CD1c-positive myeloid dendritic cell (primary cell): ENCODE measurements at regions not wholly inside any gene's neighbourhood (a gene's known extent, or its start where the extent isn't known, plus 50 kb on each side); places are given as distances from the start of the nearest gene placed in this dataset.
"Not testable (repeated sequence)": the region's sequence is repeated elsewhere in the genome, so short reads cannot be mapped to it uniquely, and the experiment has no call there.

Experiments used
- DNase-seq: peaks from one replicate; pipeline ENCODE4 v3.0.0-alpha.2; 2016; ENCODE audit errors: extremely low spot score

DNA sequence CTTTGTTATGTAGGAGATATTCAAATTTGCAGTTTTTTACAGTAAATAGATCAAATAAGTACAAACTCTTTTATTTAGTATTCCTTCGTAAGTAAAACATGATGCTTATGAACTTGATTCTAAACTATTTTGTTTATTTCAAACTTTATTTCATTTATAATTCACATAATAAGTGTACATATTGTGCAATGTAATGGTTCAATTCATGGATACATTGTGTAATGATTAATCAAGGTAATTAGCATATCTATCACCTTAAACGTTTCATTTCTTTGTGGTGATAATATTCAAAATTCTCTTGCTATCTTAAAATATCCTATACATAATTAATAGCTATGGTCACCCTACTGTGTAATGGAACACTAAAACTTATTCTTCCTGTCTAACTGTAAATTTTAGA, 525.9 kb upstream of the ZNF804A start:
- no peak for DNase-seq

GRCh38 chr2:184078496-184078895, 519.8 kb upstream of the ZNF804A start:
- DNase-seq: no peak

GRCh38 chr2:184091456-184091855, 506.9 kb upstream of the ZNF804A start:
- no peak for DNase-seq

DNA sequence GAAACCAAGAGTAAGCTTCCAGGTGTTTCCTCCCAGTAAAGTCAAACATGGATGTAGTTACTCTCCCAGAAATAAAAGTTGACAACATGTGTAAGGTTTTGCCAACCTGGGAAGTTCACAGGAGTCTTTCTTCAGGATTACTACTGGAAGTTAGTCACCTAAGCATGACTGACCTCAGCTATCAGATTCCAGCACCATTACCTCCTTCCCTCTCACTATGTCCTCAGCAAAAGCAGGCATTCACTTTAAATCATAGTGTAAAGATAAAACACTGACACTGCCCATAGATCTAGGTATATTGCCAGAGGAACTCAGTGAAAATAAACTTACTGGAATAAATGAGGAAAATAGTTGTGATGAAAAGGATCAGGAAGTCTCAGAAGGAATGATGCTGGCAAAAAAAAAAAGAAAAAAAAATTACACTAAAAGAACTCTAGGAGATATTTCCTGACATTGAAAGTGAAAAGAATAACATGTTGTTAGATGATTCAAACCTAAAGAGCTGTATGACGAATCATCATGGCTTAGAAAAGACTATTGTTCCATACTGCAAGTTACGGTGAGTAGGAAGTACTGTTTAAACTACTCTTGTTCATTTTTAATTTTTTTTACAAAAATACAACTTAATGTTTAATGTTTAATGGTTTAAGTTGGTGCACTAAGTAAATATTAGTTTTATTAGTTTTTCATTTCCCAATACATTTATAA, 484.5 kb upstream of the ZNF804A start:
- no peak for DNase-seq

- DNase-seq: no peak
These were observed 483.9 kb upstream of the ZNF804A start for GRCh38 chr2:184114439-184114838.

- DNase-seq: no peak
These were observed 478.1 kb upstream of the ZNF804A start for GRCh38 chr2:184119989-184120800.

DNA sequence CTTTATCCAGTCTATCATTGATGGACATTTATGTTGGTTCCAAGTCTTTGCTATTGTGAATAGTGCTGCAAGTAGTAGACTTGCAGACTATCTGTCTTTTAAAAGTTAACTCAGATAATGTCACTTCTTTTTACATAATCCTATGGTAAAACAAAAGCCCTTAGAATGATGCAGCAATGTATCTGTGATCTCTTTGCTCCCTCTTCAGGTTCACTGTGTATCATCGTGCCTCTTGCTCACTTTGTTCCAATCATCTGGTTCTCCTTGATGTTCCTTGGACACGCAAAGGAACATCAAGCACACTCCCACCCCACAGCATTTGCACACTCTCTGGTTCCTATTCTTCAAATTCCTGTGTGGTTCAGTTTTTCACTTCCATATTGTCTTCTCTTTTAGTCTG, 472.5 kb upstream of the ZNF804A start:
- DNase-seq: no peak

- no peak for DNase-seq
These were observed 469.3 kb upstream of the ZNF804A start for GRCh38 chr2:184129073-184129472.

- no peak for DNase-seq
These were observed 460.4 kb upstream of the ZNF804A start for GRCh38 chr2:184137955-184138354.

DNA sequence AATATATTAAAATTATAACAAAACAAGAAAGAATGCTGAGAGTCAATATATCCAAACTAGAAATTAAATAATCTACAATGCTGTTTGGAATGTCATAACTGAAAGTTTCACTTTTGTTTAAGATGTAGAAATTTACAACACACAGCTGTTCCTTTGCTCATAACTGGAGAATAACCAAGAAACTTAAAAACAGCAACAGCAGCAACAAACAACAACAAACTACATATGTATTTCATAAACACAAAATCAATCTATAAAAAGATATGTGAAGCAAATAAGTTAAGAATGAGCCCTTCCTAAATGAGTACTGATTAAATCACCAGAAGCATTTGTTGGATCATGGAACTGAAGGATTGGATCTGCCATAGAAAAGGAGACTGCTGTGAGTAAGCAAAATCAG, 456.5 kb upstream of the ZNF804A start:
- DNase-seq: no peak

- DNase-seq: no peak
These were observed 443.9 kb upstream of the ZNF804A start for GRCh38 chr2:184154438-184154837.

GRCh38 chr2:184155791-184156190, 442.5 kb upstream of the ZNF804A start:
- no peak for DNase-seq

DNA sequence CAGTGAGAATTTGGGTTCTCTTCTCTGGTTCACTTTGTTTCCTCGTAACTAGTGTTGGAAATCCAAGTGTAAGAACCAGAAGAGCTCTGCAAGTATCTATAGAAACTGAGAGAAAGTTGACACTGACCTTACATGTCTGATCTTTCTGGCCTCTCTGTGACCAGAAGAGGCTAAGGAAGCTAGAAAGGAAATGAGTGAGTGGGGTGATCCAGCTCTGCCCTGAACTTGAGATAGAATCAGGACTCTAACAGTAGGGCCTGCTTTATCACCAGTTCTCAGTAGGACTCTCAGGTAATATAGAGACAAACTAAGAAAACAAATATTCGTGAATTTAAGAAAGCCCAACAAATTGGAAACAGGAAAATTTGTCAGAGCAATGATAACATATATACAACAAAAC, 441.2 kb upstream of the ZNF804A start:
- no peak for DNase-seq

DNA sequence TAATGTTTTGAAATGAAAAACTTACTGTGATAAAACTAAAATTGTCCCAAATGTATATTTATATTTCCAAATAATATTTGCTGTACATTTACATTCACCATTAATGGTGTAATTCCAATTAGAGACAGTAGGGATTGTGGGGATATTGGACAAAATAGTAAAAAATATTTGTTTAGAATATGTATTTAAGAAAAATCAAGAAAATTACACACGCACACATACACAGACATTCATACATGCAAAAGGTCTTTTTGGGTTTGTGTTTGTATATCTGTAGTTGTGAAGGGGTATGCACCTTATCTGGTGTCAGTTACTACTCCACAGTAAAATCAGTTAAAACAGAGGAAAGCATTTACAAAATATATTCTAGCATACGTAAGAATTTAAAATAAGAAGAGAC, 435.9 kb upstream of the ZNF804A start:
- DNase-seq: no peak

GRCh38 chr2:184168823-184169222, 429.5 kb upstream of the ZNF804A start:
- DNase-seq: not testable (repeated sequence)

DNA sequence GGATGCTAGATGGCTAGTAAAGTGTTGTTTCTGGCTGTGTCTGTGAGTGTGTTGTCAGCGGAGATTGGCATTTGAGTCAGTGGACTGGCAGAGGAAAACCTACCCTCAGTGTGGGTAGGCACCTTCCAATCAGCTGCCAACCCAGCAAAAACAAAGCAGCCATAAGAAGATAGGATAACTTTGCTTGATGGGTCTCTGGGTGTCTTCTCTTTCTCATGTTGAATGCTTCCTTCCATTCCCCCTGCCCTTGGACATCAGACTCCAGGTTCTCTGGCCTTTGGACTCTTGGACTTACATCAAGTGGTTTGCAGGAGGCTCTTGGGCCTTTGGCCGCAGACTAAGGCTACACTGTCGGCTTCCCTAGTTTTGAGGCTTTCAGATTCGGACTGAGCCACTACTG, 429.0 kb upstream of the ZNF804A start:
- no peak for DNase-seq

DNA sequence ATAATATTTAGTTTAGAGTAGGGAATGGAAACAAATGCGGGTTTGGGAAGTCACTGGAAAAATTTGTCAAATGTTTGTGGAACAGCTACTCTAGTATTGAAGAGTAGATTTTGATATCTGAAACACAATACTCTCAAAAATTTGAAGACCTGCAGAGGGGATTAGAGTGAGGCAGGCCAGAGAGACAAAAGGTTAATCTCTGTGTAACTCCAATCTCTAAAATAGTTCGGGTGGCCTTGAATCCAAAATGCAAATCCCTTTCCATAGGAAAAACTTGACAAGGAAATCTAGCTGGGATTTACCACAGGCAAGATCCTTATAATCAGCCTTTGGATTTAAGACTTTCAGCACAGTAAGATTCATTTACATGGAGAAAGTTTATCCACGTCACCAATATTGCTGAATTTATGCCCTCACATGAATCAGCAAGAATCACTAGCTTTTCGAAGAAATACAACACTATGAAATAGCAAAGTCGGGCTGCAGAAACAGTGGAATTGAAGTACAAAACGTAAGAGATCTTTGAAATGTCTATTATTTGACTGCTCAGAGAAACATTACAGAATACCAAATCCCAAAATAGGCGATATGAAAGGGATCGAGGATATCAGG, 423.7 kb upstream of the ZNF804A start:
- no peak for DNase-seq

GRCh38 chr2:184178229-184178628, 420.1 kb upstream of the ZNF804A start:
- DNase-seq: no peak

DNA sequence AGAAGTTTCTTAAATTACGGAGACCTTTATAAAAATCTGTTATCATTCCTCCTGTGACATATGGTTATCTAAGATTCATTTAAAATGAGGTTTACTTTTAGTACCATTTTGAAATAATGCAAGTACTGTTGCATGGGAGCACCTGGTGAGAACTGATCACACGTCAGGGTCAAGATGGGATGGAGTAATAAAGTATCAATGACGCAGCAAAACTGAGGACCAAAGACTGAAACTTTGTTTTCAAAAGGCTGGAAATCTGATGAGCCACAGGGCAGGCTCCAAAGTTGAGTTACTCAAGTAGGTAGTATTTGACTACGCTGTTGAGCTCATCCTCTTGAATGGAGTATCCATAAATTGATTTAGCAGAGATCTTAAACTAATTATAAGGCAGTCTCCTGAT, 411.9 kb upstream of the ZNF804A start:
- DNase-seq: no peak

- DNase-seq: no peak
These were observed 410.8 kb upstream of the ZNF804A start for GRCh38 chr2:184187421-184187971.

- no peak for DNase-seq
These were observed 407.6 kb upstream of the ZNF804A start for GRCh38 chr2:184190725-184191124.

GRCh38 chr2:184192649-184193048, 405.7 kb upstream of the ZNF804A start:
- no peak for DNase-seq

DNA sequence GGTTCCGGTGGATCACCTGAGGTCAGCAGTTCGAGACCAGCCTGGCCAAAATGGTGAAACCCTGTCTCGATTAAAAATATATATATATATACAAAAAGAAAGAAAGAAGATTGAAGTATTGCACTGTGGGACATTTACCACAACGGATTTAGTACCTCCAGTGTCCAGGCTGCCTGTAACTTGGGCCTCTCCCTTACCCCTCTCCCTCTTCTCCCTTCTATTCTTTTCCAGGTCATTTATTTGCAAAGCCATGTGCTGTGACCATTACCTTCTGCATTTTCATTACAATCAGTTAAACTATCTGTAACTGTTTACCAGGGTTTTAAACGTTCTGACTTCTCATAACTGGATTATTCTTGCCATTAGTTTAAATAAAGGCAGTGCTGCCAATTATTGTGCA, 400.9 kb upstream of the ZNF804A start:
- DNase-seq: no peak
